H9 (cell line): ENCODE measurements at regions not wholly inside any gene's neighbourhood (a gene's known extent, or its start where the extent isn't known, plus 50 kb on each side); places are given as distances from the start of the nearest gene placed in this dataset.

Source experiments
- DNase-seq: peaks from one replicate; pipeline ENCODE4 v3.0.0-alpha.2; 2017
- H2AFZ ChIP-seq: one replicate; pipeline ENCODE4 v1.6.1; 2013; ENCODE audit warnings: mild to moderate bottlenecking, low read length, control low read depth, moderate library complexity
- H2AK5ac ChIP-seq: 2 replicates; pipeline ENCODE4 v1.6.1; 2013; ENCODE audit warnings: low read length, control low read depth, mixed read lengths; ENCODE audit not compliant: insufficient read length
- H2BK120ac ChIP-seq: one replicate; pipeline ENCODE4 v1.6.1; 2013; ENCODE audit warnings: low read depth, mild to moderate bottlenecking, low read length, control low read depth, inconsistent platforms; ENCODE audit not compliant: poor library complexity, severe bottlenecking
- H2BK12ac ChIP-seq: 2 replicates; pipeline ENCODE4 v1.6.1; 2013; ENCODE audit warnings: low read length, control low read depth, mixed read lengths, low read depth; ENCODE audit not compliant: insufficient read length
- H2BK15ac ChIP-seq: 2 replicates; pipeline ENCODE4 v1.6.1; 2013; ENCODE audit warnings: low read depth, low read length, control low read depth
- H2BK20ac ChIP-seq: one replicate; pipeline ENCODE4 v1.6.1; 2013; ENCODE audit warnings: low read depth, mild to moderate bottlenecking, low read length, control low read depth, inconsistent platforms; ENCODE audit not compliant: poor library complexity, severe bottlenecking
- H2BK5ac ChIP-seq: 2 replicates; pipeline ENCODE4 v1.6.1; 2013; ENCODE audit warnings: low read length, control low read depth, mixed read lengths; ENCODE audit not compliant: insufficient read length
- H3K14ac ChIP-seq: 2 replicates; pipeline ENCODE4 v1.6.1; 2013; ENCODE audit warnings: low read length, control low read depth; ENCODE audit not compliant: insufficient read depth
- H3K18ac ChIP-seq: 2 replicates; pipeline ENCODE4 v1.6.1; 2013; ENCODE audit warnings: low read depth, mild to moderate bottlenecking, mixed read lengths, low read length, control low read depth; ENCODE audit not compliant: insufficient read length
- H3K23ac ChIP-seq: 2 replicates; pipeline ENCODE4 v1.6.1; 2013; ENCODE audit warnings: low read length, control low read depth, mixed read lengths, low read depth; ENCODE audit not compliant: insufficient read length
- H3K23me2 ChIP-seq: 2 replicates; pipeline ENCODE4 v1.6.1; 2013; ENCODE audit warnings: low read depth, mild to moderate bottlenecking, mixed read lengths, low read length, control low read depth; ENCODE audit not compliant: insufficient read length, poor library complexity, severe bottlenecking
- H3K27ac ChIP-seq: 2 replicates; pipeline ENCODE4 v1.5.1; 2013; ENCODE audit warnings: low read length, control low read depth, mixed read lengths, low read depth; ENCODE audit not compliant: insufficient read length
- H3K27me3 ChIP-seq: 2 replicates; pipeline ENCODE4 v1.6.1; 2013; ENCODE audit warnings: low read length, control low read depth, inconsistent platforms; ENCODE audit not compliant: insufficient read depth
- H3K4ac ChIP-seq: 2 replicates; pipeline ENCODE4 v1.6.1; 2013; ENCODE audit warnings: low read depth, mild to moderate bottlenecking, control low read depth, inconsistent platforms, low read length, moderate library complexity
- H3K4me1 ChIP-seq: 2 replicates; pipeline ENCODE4 v1.6.1; 2013; ENCODE audit warnings: low read length, control low read depth, inconsistent platforms; ENCODE audit not compliant: insufficient read depth
- H3K4me2 ChIP-seq: 2 replicates; pipeline ENCODE4 v1.6.1; 2013; ENCODE audit warnings: low read length, control low read depth, mixed read lengths; ENCODE audit not compliant: insufficient read length, insufficient read depth
- H3K56ac ChIP-seq: 2 replicates; pipeline ENCODE4 v1.6.1; 2013; ENCODE audit warnings: low read depth, mild to moderate bottlenecking, mixed read lengths, low read length, control low read depth; ENCODE audit not compliant: insufficient read length
- H3K79me1 ChIP-seq: 2 replicates; pipeline ENCODE4 v1.6.1; 2013; ENCODE audit warnings: low read depth, mild to moderate bottlenecking, moderate library complexity, low read length, control low read depth, inconsistent platforms; ENCODE audit not compliant: insufficient read depth, poor library complexity, severe bottlenecking
- H3K79me2 ChIP-seq: 2 replicates; pipeline ENCODE4 v1.6.1; 2013; ENCODE audit warnings: low read length, control low read depth, inconsistent platforms; ENCODE audit not compliant: insufficient read depth
- H3K9ac ChIP-seq: 2 replicates; pipeline ENCODE4 v1.6.1; 2013; ENCODE audit warnings: low read length, control low read depth, mixed read lengths; ENCODE audit not compliant: insufficient read length; ENCODE audit errors: extremely low read depth
- H3K9me3 ChIP-seq: one replicate; pipeline ENCODE4 v1.6.1; 2013; ENCODE audit warnings: low read depth, low read length, inconsistent platforms; ENCODE audit not compliant: control insufficient read depth
- H3T11ph ChIP-seq: one replicate; pipeline ENCODE4 v1.6.1; 2013; ENCODE audit warnings: mild to moderate bottlenecking, low read length, control low read depth, inconsistent platforms
- H4K20me1 ChIP-seq: one replicate; pipeline ENCODE4 v1.6.1; 2013; ENCODE audit not compliant: control insufficient read depth, insufficient read length, insufficient read depth
- H4K5ac ChIP-seq: 2 replicates; pipeline ENCODE4 v1.6.1; 2013; ENCODE audit warnings: low read depth, mild to moderate bottlenecking, mixed read lengths, low read length, control low read depth; ENCODE audit not compliant: insufficient read length
- H4K8ac ChIP-seq: replicated peaks from 2 replicates; pipeline ENCODE4 v1.6.1; 2013; ENCODE audit warnings: low read length, control low read depth, mixed read lengths, low read depth; ENCODE audit not compliant: insufficient read length
- H4K91ac ChIP-seq: 2 replicates; pipeline ENCODE4 v1.6.1; 2013; ENCODE audit warnings: low read depth, mild to moderate bottlenecking, moderate library complexity, mixed read lengths, low read length, control low read depth; ENCODE audit not compliant: insufficient read length
- H3K27ac Mint-ChIP-seq, 3 experiments: 2 replicates in 2 of 3; 3 replicates in 1 of 3; pipeline ENCODE4 v1.8.0; 2020 to 2021; ENCODE audit warnings: mixed read lengths in 3 of 3, mild to moderate bottlenecking in 1 of 3, moderate library complexity in 1 of 3
- H3K27me3 Mint-ChIP-seq: 2 replicates; pipeline ENCODE4 v1.8.0; 2021; ENCODE audit warnings: low read depth, mild to moderate bottlenecking, moderate library complexity, mixed read lengths
- H3K36me3 Mint-ChIP-seq, 3 experiments: 2 replicates in 2 of 3; 3 replicates in 1 of 3; pipeline ENCODE4 v1.8.0; 2020 to 2021; ENCODE audit warnings: low read depth in 3 of 3, mixed read lengths in 3 of 3; ENCODE audit not compliant: insufficient read depth in 1 of 3
- H3K4me1 Mint-ChIP-seq, 2 experiments: 2 replicates each; pipeline ENCODE4 v1.8.0; 2020; ENCODE audit warnings: mixed read lengths in 2 of 2
- H3K4me3 Mint-ChIP-seq, 2 experiments: 2 replicates in 1 of 2; 3 replicates in 1 of 2; pipeline ENCODE4 v1.8.0; 2020 to 2021; ENCODE audit warnings: mild to moderate bottlenecking in 2 of 2, mixed read lengths in 2 of 2, moderate library complexity in 1 of 2
- H3K9me3 Mint-ChIP-seq, 2 experiments: 2 replicates in 1 of 2; 3 replicates in 1 of 2; pipeline ENCODE4 v1.8.0; 2020; ENCODE audit warnings: mild to moderate bottlenecking in 2 of 2, mixed read lengths in 2 of 2, moderate library complexity in 1 of 2
- CTCF ChIP-seq: fragments of 200-600 bp; sonication (generic); conservative IDR thresholded peaks from 3 replicates; pipeline ENCODE4 v1.8.0; 2021; ENCODE audit warnings: antibody characterized with exemption, mild to moderate bottlenecking
- WGBS: extraction: QIAGEN DNeasy Blood & Tissue Kit; methylation state at CpG from one replicate; pipeline ENCODE4 v1.1.7; 2013; ENCODE audit warnings: missing lambda C conversion rate, low lambda C conversion rate, mixed read lengths; ENCODE audit not compliant: insufficient read length; ENCODE audit errors: extremely low coverage; 5-methylcytosine and 5-hydroxymethylcytosine counted together

- Mint-ChIP-seq H3K27ac (no peak overlapping the region), H3K4me3 (no peak overlapping the region), H3K36me3 (no peaks in the 10 kb centered on the region), H3K27me3 (no peaks in the 10 kb centered on the region), H3K4me1 (peaks cover 0 to 8% of the 10 kb centered on the region in 2 experiments), H3K9me3 (no peaks in the 10 kb centered on the region)
- no peak overlapping the region for H3K56ac ChIP-seq
- no peak overlapping the region for H2BK15ac ChIP-seq
- H3K79me2 ChIP-seq = no peaks in the 10 kb centered on the region
- H2AFZ ChIP-seq = no peak overlapping the region
- H3K4me2 ChIP-seq = no peak overlapping the region
- no peak overlapping the region for H2AK5ac ChIP-seq
- H4K91ac ChIP-seq = no peak overlapping the region
- no peak overlapping the region for H3K9ac ChIP-seq
- no peak overlapping the region for H4K5ac ChIP-seq
- no peaks in the 10 kb centered on the region for H3K4me1 ChIP-seq
- no peak for TF ChIP-seq CTCF
- H4K20me1 ChIP-seq = no peaks in the 10 kb centered on the region
- no peak overlapping the region for H3K23ac ChIP-seq
- H4K8ac ChIP-seq = no peak overlapping the region
- no peaks in the 10 kb centered on the region for H3K79me1 ChIP-seq
- no peak overlapping the region for H3K27ac ChIP-seq
- no peak overlapping the region for H3K4ac ChIP-seq
- no peak overlapping the region for H3K14ac ChIP-seq
- no peaks in the 10 kb centered on the region for H3K27me3 ChIP-seq
- H2BK20ac ChIP-seq = no peak overlapping the region
- H3K9me3 ChIP-seq = no peaks in the 10 kb centered on the region
- no CpG with 5 or more reads among the region's 1 CpG for WGBS
- no peak overlapping the region for H3K18ac ChIP-seq
- DNase-seq = no peak
- H3K23me2 ChIP-seq = no peaks in the 10 kb centered on the region
- H2BK120ac ChIP-seq = no peak overlapping the region
- no peak overlapping the region for H2BK5ac ChIP-seq
- no peak overlapping the region for H3T11ph ChIP-seq
- H2BK12ac ChIP-seq = no peak overlapping the region
Measured at GRCh38 chr9:84121991-84122523, 141.5 kb downstream of the RMI1 start.
